ENCODE measurements at regions not wholly inside any gene's neighbourhood (a gene's known extent, or its start where the extent isn't known, plus 50 kb on each side); places are given as distances from the start of the nearest gene placed in this dataset.

DNA sequence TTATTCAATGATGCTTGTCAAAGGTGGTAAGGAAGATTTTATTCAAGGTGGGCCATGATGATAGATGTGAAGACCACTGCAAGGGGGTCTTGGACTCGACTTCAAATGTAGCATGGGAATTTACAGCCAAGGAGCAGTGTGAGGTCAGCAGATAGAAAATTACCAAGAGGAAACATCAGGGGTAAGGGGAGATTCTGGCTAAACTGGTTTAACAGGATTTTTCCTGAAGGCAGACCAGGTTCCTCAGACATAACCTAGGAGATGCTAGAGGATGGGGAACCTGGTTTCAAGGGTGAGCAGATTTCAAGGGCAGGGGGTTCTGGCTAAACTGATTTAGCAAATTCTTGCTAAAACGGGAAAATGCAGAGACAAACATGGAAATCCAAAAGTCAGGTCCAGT is 464.9 kb downstream of the TAFA4 start:
- no peak for TF ChIP-seq CTCF (IDR thresholded peaks at IDR 0.05)
- no peak for TF ChIP-seq POLR2A (IDR thresholded peaks at IDR 0.05)
